ENCODE measurements at regions not wholly inside any gene's neighbourhood (a gene's known extent, or its start where the extent isn't known, plus 50 kb on each side); places are given as distances from the start of the nearest gene placed in this dataset.

DNA sequence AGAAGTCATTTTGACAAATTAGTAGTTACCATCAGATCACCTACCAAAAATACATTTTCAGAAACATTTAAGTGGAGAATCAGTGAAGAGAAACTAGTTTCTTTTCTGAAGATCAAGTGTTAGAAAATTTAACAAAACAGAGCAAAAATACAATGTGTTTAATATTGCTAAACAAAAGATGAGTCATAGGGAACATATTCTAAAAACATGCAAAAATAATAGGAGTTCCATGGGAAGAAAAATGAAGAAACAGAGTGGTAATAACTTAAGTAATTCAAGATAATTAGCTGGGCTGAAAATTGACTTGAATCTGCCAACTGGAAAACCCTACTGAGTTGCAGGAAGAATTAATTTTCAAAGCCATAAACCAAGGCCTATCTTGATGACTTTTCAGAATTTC, 111.5 kb upstream of the KITLG start:
- no peak for DNase-seq
- intact Hi-C loops (cut with DNase I; ENCODE audit: low total_unique reads), result no loop called here
- Histone ChIP-seq H3K9me3 (no peaks in the 10 kb centered on the region), H3K36me3 (ENCODE audit: low read depth, missing control alignments) (no peaks in the 10 kb centered on the region), H3K4me1 (no peaks in the 10 kb centered on the region), H3K27me3 (no peaks in the 10 kb centered on the region), H3K27ac (no peak overlapping the region), H3K4me3 (no peak overlapping the region)
- no peak for TF ChIP-seq POLR2A (IDR thresholded peaks at IDR 0.05)
- TF ChIP-seq, protein P1, sequence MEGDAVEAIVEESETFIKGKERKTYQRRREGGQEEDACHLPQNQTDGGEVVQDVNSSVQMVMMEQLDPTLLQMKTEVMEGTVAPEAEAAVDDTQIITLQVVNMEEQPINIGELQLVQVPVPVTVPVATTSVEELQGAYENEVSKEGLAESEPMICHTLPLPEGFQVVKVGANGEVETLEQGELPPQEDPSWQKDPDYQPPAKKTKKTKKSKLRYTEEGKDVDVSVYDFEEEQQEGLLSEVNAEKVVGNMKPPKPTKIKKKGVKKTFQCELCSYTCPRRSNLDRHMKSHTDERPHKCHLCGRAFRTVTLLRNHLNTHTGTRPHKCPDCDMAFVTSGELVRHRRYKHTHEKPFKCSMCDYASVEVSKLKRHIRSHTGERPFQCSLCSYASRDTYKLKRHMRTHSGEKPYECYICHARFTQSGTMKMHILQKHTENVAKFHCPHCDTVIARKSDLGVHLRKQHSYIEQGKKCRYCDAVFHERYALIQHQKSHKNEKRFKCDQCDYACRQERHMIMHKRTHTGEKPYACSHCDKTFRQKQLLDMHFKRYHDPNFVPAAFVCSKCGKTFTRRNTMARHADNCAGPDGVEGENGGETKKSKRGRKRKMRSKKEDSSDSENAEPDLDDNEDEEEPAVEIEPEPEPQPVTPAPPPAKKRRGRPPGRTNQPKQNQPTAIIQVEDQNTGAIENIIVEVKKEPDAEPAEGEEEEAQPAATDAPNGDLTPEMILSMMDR (IDR thresholded peaks at IDR 0.05), result no peak

DNA sequence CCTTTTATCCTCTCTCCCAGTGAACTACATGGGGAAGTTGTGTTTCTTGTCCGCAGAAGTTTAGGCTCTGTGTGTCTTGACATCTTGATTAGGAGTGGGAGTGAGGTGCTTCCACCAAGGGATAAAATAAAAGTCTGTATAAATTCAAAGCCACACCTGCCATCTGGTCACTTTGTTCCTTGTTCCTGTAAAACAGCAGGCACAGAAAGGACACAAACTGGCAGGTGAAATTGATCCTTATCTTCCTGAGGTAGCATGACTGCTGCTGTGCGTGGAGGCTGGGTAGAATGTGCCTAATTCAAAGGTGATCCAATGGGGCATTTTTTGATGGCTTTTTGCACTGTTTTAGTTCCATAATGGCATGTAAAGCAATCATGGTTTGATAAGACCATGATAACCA, 104.3 kb upstream of the KITLG start:
- 92 to 93% methylated on average over 2 of the region's 2 CpGs for WGBS, 2 donors
- Histone ChIP-seq H3K27me3 (no peaks in the 10 kb centered on the region), H3K36me3 (ENCODE audit: low read depth, missing control alignments) (no peaks in the 10 kb centered on the region), H3K4me3 (no peak overlapping the region), H3K27ac (no peak overlapping the region), H3K9me3 (no peaks in the 10 kb centered on the region), H3K4me1 (no peaks in the 10 kb centered on the region)
- no peak for DNase-seq
- TF ChIP-seq, protein P1 (IDR thresholded peaks at IDR 0.05), result no peak
- TF ChIP-seq POLR2A (IDR thresholded peaks at IDR 0.05), result no peak
- intact Hi-C loops (cut with DNase I; ENCODE audit: low total_unique reads), result no loop called here

DNA sequence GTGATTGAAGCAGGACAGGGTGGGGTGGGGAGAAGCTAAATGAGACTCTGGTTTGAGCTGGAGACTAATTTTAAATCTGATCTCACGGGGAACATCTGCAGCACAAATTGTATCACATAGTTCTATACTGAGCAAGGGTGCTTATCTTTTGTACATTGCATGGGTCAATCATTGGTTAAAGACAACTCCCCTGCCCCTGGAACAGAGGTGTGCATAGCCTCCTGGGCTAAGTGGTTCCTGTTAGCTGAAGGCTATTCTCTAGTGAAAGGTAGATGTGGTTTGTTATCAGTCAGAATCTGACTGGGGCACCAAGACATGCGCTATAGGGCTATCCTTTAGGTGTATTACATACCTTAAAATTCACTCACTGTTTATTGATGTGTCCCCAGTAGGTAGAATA, 103.9 kb upstream of the KITLG start:
- H3K27ac ChIP-seq, result no peak overlapping the region
- no peaks in the 10 kb centered on the region for H3K36me3 ChIP-seq (ENCODE audit: low read depth, missing control alignments)
- H3K4me3 ChIP-seq, result no peak overlapping the region
- H3K4me1 ChIP-seq, result no peaks in the 10 kb centered on the region
- intact Hi-C loops (cut with DNase I; ENCODE audit: low total_unique reads), result no loop called here
- no peaks in the 10 kb centered on the region for H3K9me3 ChIP-seq
- DNase-seq, result no peak
- WGBS, 2 donors, result 78 to 94% methylated on average over 2 of the region's 2 CpGs
- H3K27me3 ChIP-seq, result no peaks in the 10 kb centered on the region
- TF ChIP-seq, protein P1 (IDR thresholded peaks at IDR 0.05), result no peak
- TF ChIP-seq POLR2A (IDR thresholded peaks at IDR 0.05), result no peak

DNA sequence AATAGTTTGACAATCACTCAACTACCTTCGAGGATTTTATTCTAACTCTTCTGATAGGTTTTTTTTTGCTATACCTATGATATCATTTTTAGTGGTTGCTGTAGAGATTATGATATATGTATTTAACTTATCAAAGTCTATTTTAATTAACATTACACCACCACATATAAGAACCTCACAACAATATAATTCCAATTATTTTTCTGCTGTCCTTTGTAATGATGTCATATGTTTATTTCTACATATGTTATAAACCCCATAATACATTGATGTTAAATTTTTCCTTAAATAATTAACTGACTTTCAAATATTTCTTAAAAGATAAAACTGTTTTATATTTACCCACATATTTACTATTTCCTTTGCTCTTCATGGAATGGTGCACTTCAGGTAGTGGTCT, 103.4 kb upstream of the KITLG start:
- intact Hi-C loops (cut with DNase I; ENCODE audit: low total_unique reads), result no loop called here
- Histone ChIP-seq H3K4me1 (no peaks in the 10 kb centered on the region), H3K27ac (no peak overlapping the region), H3K36me3 (ENCODE audit: low read depth, missing control alignments) (no peaks in the 10 kb centered on the region), H3K9me3 (no peaks in the 10 kb centered on the region), H3K27me3 (no peaks in the 10 kb centered on the region), H3K4me3 (no peak overlapping the region)
- 82 to 92% methylated on average over 1 of the region's 1 CpG for WGBS, 2 donors
- TF ChIP-seq, protein P1 (IDR thresholded peaks at IDR 0.05), result no peak
- no peak for TF ChIP-seq POLR2A (IDR thresholded peaks at IDR 0.05)
- no peak for DNase-seq

DNA sequence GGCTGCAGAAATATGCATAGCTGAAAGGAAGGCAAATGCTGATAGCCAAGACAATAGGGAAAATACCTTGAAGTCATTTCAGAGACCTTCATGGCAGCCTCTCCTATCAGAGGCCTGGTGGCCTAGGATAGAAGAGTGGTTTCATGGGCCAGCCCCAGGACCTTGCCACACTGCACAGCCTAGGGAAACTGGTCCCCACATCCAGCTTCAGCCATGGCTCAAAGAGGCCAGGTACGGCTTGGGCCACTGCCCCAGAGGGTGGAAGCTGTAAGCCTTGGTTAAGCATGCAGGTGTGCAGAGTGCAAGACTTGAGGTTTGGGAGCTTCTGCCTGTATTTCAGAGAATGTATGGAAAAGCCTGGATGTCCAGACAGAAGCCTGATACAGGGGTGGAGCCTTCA, 101.0 kb upstream of the KITLG start:
- no peak for DNase-seq
- intact Hi-C loops (cut with DNase I; ENCODE audit: low total_unique reads), result no loop called here
- Histone ChIP-seq H3K4me3 (no peak overlapping the region), H3K36me3 (ENCODE audit: low read depth, missing control alignments) (no peaks in the 10 kb centered on the region), H3K9me3 (no peaks in the 10 kb centered on the region), H3K27me3 (no peaks in the 10 kb centered on the region), H3K4me1 (no peaks in the 10 kb centered on the region), H3K27ac (no peak overlapping the region)
- TF ChIP-seq POLR2A (IDR thresholded peaks at IDR 0.05), result no peak
- TF ChIP-seq, protein P1 (IDR thresholded peaks at IDR 0.05), result no peak
- WGBS, 2 donors, result 91 to 100% methylated on average over 1 of the region's 1 CpG
